Natural killer cell (primary cell): ENCODE measurements at regions not wholly inside any gene's neighbourhood (a gene's known extent, or its start where the extent isn't known, plus 50 kb on each side); places are given as distances from the start of the nearest gene placed in this dataset.

Experiments used
- ATAC-seq, 3 donors: fragments of 150-1000 bp in 2 of 3; fragments of 200-7000 bp in 1 of 3; cut with Tn5 transposase; 1 replicate in 1 of 3; 2 replicates in 2 of 3; pipeline ENCODE4 v1.10.0; 2021; ENCODE audit warnings: mild to moderate bottlenecking in 2 of 3, moderate library complexity in 2 of 3
- DNase-seq, 2 donors: peaks; one replicate each; pipeline versions ENCODE4 v3.0.0 to v3.0.0-alpha.2; 2013 to 2021; ENCODE audit warnings: mixed read lengths in 1 of 2
- H3K27ac ChIP-seq: one replicate; pipeline ENCODE4 v1.5.1; 2013; ENCODE audit warnings: mild to moderate bottlenecking, low read length
- H3K27me3 ChIP-seq: one replicate; pipeline ENCODE4 v1.6.1; 2013; ENCODE audit warnings: low read length; ENCODE audit not compliant: control insufficient read depth, insufficient read depth
- H3K36me3 ChIP-seq: one replicate; pipeline ENCODE4 v1.6.1; 2013; ENCODE audit warnings: low read length; ENCODE audit not compliant: control insufficient read depth, insufficient read depth
- H3K4me1 ChIP-seq: one replicate; pipeline ENCODE4 v1.6.1; 2013; ENCODE audit warnings: low read length; ENCODE audit not compliant: control insufficient read depth, insufficient read depth
- H3K4me3 ChIP-seq: one replicate; pipeline ENCODE4 v1.5.1; 2013; ENCODE audit warnings: low read length
- H3K9me3 ChIP-seq: one replicate; pipeline ENCODE4 v1.6.1; 2013; ENCODE audit warnings: low read length; ENCODE audit not compliant: control insufficient read depth, insufficient read depth
- H3K27ac Mint-ChIP-seq, 2 donors: one replicate each; pipeline ENCODE4 v1.8.0; 2022; ENCODE audit warnings: mild to moderate bottlenecking in 2 of 2, mixed read lengths in 2 of 2, moderate library complexity in 1 of 2
- H3K27me3 Mint-ChIP-seq, 2 donors: one replicate each; pipeline ENCODE4 v1.8.0; 2022; ENCODE audit warnings: low read depth in 2 of 2, mixed read lengths in 2 of 2
- H3K36me3 Mint-ChIP-seq: one replicate; pipeline ENCODE4 v1.8.0; 2022; ENCODE audit warnings: mixed read lengths
- H3K4me1 Mint-ChIP-seq, 2 donors: one replicate each; pipeline ENCODE4 v1.8.0; 2022; ENCODE audit warnings: mixed read lengths in 2 of 2
- H3K4me3 Mint-ChIP-seq: one replicate; pipeline ENCODE4 v1.8.0; 2022; ENCODE audit warnings: mild to moderate bottlenecking, moderate library complexity, mixed read lengths
- H3K9me3 Mint-ChIP-seq, 2 donors: one replicate each; pipeline ENCODE4 v1.8.0; 2022; ENCODE audit warnings: mixed read lengths in 2 of 2
- CTCF ChIP-seq: fragments of 200-600 bp; IDR thresholded peaks from one replicate; pipeline ENCODE4 v1.8.0; 2022; ENCODE audit warnings: antibody characterized with exemption
- WGBS: methylation state at CpG from one replicate; pipeline ENCODE4 v1.1.7; 2013; ENCODE audit warnings: missing lambda C conversion rate; ENCODE audit not compliant: insufficient coverage; 5-methylcytosine and 5-hydroxymethylcytosine counted together
- intact Hi-C: fragments of 100-400 bp; cut with micrococcal nuclease; formaldehyde crosslinking; loops from one replicate; pipeline ENCODE4 v1.14.2; 2022

DNA sequence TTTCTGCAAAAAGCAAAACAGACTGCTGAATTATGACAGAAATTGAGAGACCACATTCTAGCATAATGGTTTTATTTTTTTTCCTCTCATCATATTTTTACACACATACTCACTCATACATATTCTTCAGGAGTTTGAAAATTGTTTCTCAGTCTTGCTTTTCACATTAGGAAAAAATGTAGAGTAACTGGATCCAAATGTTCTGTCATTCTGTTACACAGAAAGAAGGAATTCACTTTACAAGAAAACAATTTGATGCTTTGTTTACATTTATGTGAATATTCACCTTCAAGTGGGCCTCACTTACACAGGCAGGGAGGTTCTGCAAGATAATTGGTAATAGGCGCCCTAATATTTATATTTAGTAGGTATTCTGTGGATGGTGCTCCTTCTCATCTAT, 82.0 kb downstream of the ARL4A start:
- no peak for TF ChIP-seq CTCF
- Histone ChIP-seq H3K36me3 (no peaks in the 10 kb centered on the region), H3K4me1 (no peaks in the 10 kb centered on the region), H3K27ac (no peak overlapping the region), H3K27me3 (no peaks in the 10 kb centered on the region), H3K9me3 (no peaks in the 10 kb centered on the region), H3K4me3 (no peak overlapping the region)
- Mint-ChIP-seq H3K9me3 (peaks cover 0 to 2% of the 10 kb centered on the region in 2 donors), H3K4me3 (no peak overlapping the region), H3K27ac (no peak overlapping the region), H3K27me3 (peaks cover 0 to 6% of the 10 kb centered on the region in 2 donors), H3K4me1 (no peaks in the 10 kb centered on the region), H3K36me3 (no peaks in the 10 kb centered on the region)
- 83% methylated on average over 1 of the region's 1 CpG for WGBS
- intact Hi-C loops: no loop called here
- no peak for ATAC-seq
- DNase-seq: no peak

- no peaks in the 10 kb centered on the region for H3K4me1 ChIP-seq
- H3K4me3 ChIP-seq: no peak overlapping the region
- no peaks in the 10 kb centered on the region for H3K4me1 Mint-ChIP-seq
- H3K9me3 Mint-ChIP-seq: peaks cover 0 to 2% of the 10 kb centered on the region in 2 donors
- H3K9me3 ChIP-seq: no peaks in the 10 kb centered on the region
- H3K36me3 ChIP-seq: no peaks in the 10 kb centered on the region
- intact Hi-C loops: no loop called here
- H3K27me3 Mint-ChIP-seq: peaks cover 0 to 6% of the 10 kb centered on the region in 2 donors
- no peak overlapping the region for H3K4me3 Mint-ChIP-seq
- DNase-seq: no peak
- no peak overlapping the region for H3K27ac ChIP-seq
- TF ChIP-seq CTCF: no peak
- H3K27me3 ChIP-seq: no peaks in the 10 kb centered on the region
- no peaks in the 10 kb centered on the region for H3K36me3 Mint-ChIP-seq
- 81% methylated on average over 2 of the region's 3 CpGs for WGBS
- H3K27ac Mint-ChIP-seq: no peak overlapping the region
- ATAC-seq: no peak
Measured at GRCh38 chr7:12770227-12770975, 83.0 kb downstream of the ARL4A start.

- ATAC-seq (no peak), DNase-seq (no peak)
- no peaks in the 10 kb centered on the region for H3K36me3 Mint-ChIP-seq
- Histone ChIP-seq H3K27ac (no peak overlapping the region), H3K27me3 (no peaks in the 10 kb centered on the region), H3K4me3 (no peak overlapping the region), H3K36me3 (no peaks in the 10 kb centered on the region), H3K9me3 (no peaks in the 10 kb centered on the region), H3K4me1 (no peaks in the 10 kb centered on the region)
- H3K4me1 Mint-ChIP-seq: no peaks in the 10 kb centered on the region
- no peak overlapping the region for H3K27ac Mint-ChIP-seq
- H3K9me3 Mint-ChIP-seq: peaks cover 0 to 2% of the 10 kb centered on the region in 2 donors
- 26% methylated on average over 7 of the region's 7 CpGs for WGBS
- H3K4me3 Mint-ChIP-seq: no peak overlapping the region
- intact Hi-C loops: no loop called here
- TF ChIP-seq CTCF: no peak
- peaks cover 0 to 6% of the 10 kb centered on the region in 2 donors for H3K27me3 Mint-ChIP-seq
Measured at GRCh38 chr7:12771378-12771877, 84.0 kb downstream of the ARL4A start.

DNA sequence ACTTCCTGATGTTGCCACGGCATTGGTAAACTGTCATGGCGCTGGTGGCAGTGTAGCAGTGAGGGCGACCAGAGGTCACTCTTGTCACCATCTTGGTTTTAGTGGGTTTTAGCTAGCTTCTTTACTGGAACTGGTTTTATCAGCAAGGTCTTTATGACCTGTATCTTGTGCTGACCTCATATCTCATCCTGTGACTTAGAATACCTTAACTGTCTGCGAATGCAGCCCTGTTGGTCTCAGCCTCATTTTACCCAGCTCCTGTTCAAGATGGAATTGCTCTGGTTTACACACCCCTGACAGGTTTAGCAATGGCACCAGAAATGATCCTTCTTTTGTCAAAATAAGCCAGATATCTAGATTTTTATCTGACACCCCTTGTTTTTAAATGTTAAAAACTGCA, 85.3 kb downstream of the ARL4A start:
- H3K4me1 Mint-ChIP-seq: no peaks in the 10 kb centered on the region
- no peak overlapping the region for H3K4me3 Mint-ChIP-seq
- Histone ChIP-seq H3K36me3 (no peaks in the 10 kb centered on the region), H3K27me3 (no peaks in the 10 kb centered on the region), H3K4me3 (no peak overlapping the region), H3K9me3 (no peaks in the 10 kb centered on the region), H3K27ac (no peak overlapping the region), H3K4me1 (no peaks in the 10 kb centered on the region)
- DNase-seq: no peak
- WGBS: 95% methylated on average over 4 of the region's 4 CpGs
- no peak for TF ChIP-seq CTCF
- ATAC-seq: no peak
- intact Hi-C loops: no loop called here
- no peak overlapping the region for H3K27ac Mint-ChIP-seq
- H3K9me3 Mint-ChIP-seq: peaks cover 0 to 2% of the 10 kb centered on the region in 2 donors
- no peaks in the 10 kb centered on the region for H3K36me3 Mint-ChIP-seq
- H3K27me3 Mint-ChIP-seq: peaks cover 0 to 6% of the 10 kb centered on the region in 2 donors
